Hepatic stellate cell (primary cell): ENCODE measurements at regions not wholly inside any gene's neighbourhood (a gene's known extent, or its start where the extent isn't known, plus 50 kb on each side); places are given as distances from the start of the nearest gene placed in this dataset.

Source experiments
- DNase-seq: peaks from one replicate; pipeline ENCODE4 v3.0.0; 2011; ENCODE audit warnings: low spot score

- DNase-seq = no peak
Observed at GRCh38 chr7:128167791-128168666, 73.0 kb upstream of the LEP start.

GRCh38 chr7:128168667-128169210 lies 72.3 kb upstream of the LEP start:
- DNase-seq = peak; percentile 40

GRCh38 chr7:128170461-128170860 lies 70.6 kb upstream of the LEP start:
- no peak for DNase-seq

- DNase-seq = no peak
Observed at GRCh38 chr7:128171342-128171918, 69.6 kb upstream of the LEP start.

GRCh38 chr7:128172151-128172550 lies 68.9 kb upstream of the LEP start:
- DNase-seq = no peak

GRCh38 chr7:128172963-128173362 lies 68.1 kb upstream of the LEP start:
- no peak for DNase-seq

- no peak for DNase-seq
Observed at GRCh38 chr7:128174386-128174785, 66.7 kb upstream of the LEP start.

- no peak for DNase-seq
Observed at GRCh38 chr7:128176696-128177095, 64.4 kb upstream of the LEP start.

GRCh38 chr7:128177768-128178550 lies 63.1 kb upstream of the LEP start:
- DNase-seq = no peak

GRCh38 chr7:128178611-128179010 lies 62.5 kb upstream of the LEP start:
- DNase-seq = no peak

GRCh38 chr7:128188396-128189230 lies 52.5 kb upstream of the LEP start:
- no peak for DNase-seq

- DNase-seq = no peak
Observed at GRCh38 chr7:128189231-128189930, 51.7 kb upstream of the LEP start.

GRCh38 chr7:128190051-128190647 lies 50.9 kb upstream of the LEP start:
- no peak for DNase-seq

- DNase-seq = no peak
Observed at GRCh38 chr7:128191136-128191844, 49.8 kb upstream of the LEP start.
